WERI-Rb-1 (cell line): ENCODE measurements at regions not wholly inside any gene's neighbourhood (a gene's known extent, or its start where the extent isn't known, plus 50 kb on each side); places are given as distances from the start of the nearest gene placed in this dataset.

Source experiments
- DNase-seq: peaks from one replicate; pipeline ENCODE4 v3.0.0-alpha.2; 2020
- H3K27ac ChIP-seq: fragments of 250-450 bp; sonication (Bioruptor Pico); 2 replicates; pipeline ENCODE4 v1.5.1; 2020; ENCODE audit warnings: mild to moderate bottlenecking, moderate library complexity
- H3K27me3 ChIP-seq: fragments of 250-450 bp; sonication (Bioruptor Pico); 2 replicates; pipeline ENCODE4 v1.5.1; 2021; ENCODE audit warnings: mild to moderate bottlenecking, low read depth, moderate library complexity; ENCODE audit not compliant: insufficient read depth, severe bottlenecking
- H3K36me3 ChIP-seq: fragments of 250-450 bp; sonication (Bioruptor Pico); 2 replicates; pipeline ENCODE4 v1.5.1; 2020; ENCODE audit warnings: mild to moderate bottlenecking, moderate library complexity
- H3K4me3 ChIP-seq: 2 replicates; pipeline ENCODE4 v1.5.1; 2011; ENCODE audit warnings: low read depth, mild to moderate bottlenecking, control low read depth, low read length
- H3K9me3 ChIP-seq: fragments of 250-450 bp; sonication (Bioruptor Pico); 2 replicates; pipeline ENCODE4 v1.5.1; 2021; ENCODE audit warnings: mild to moderate bottlenecking, moderate library complexity; ENCODE audit not compliant: severe bottlenecking
- CTCF ChIP-seq: IDR thresholded peaks from 2 replicates; pipeline ENCODE4 v1.5.1; 2011; ENCODE audit warnings: low read depth, mild to moderate bottlenecking, control low read depth, inconsistent platforms, low read length

- H3K36me3 ChIP-seq: no peaks in the 10 kb centered on the region
- TF ChIP-seq CTCF: no peak
Measured at GRCh38 chr3:86856711-86857110, 134.2 kb downstream of the VGLL3 start.

GRCh38 chr3:86849991-86850390 is 141.0 kb downstream of the VGLL3 start:
- no peak overlapping the region for H3K4me3 ChIP-seq
- H3K36me3 ChIP-seq: no peaks in the 10 kb centered on the region
- no peak for TF ChIP-seq CTCF
- no peak overlapping the region for H3K27ac ChIP-seq
- no peak for DNase-seq
- no peaks in the 10 kb centered on the region for H3K27me3 ChIP-seq
- no peaks in the 10 kb centered on the region for H3K9me3 ChIP-seq

More at GRCh38 chr3:86856711-86857110, 134.2 kb downstream of the VGLL3 start:
- no peak for DNase-seq
- no peaks in the 10 kb centered on the region for H3K27me3 ChIP-seq
- H3K4me3 ChIP-seq: no peak overlapping the region
- H3K9me3 ChIP-seq: no peaks in the 10 kb centered on the region
- H3K27ac ChIP-seq: no peak overlapping the region

- H3K36me3 ChIP-seq: no peaks in the 10 kb centered on the region
- no peak overlapping the region for H3K27ac ChIP-seq
- no peak for DNase-seq
- TF ChIP-seq CTCF: no peak
- no peaks in the 10 kb centered on the region for H3K27me3 ChIP-seq
- no peak overlapping the region for H3K4me3 ChIP-seq
- H3K9me3 ChIP-seq: no peaks in the 10 kb centered on the region
Measured at GRCh38 chr3:86845726-86846125, 145.2 kb downstream of the VGLL3 start.

- H3K27ac ChIP-seq: no peak overlapping the region
- H3K9me3 ChIP-seq: no peaks in the 10 kb centered on the region
- H3K4me3 ChIP-seq: no peak overlapping the region
- DNase-seq: no peak
- H3K36me3 ChIP-seq: no peaks in the 10 kb centered on the region
- H3K27me3 ChIP-seq: no peaks in the 10 kb centered on the region
- no peak for TF ChIP-seq CTCF
Measured at GRCh38 chr3:86838927-86839326, 152.0 kb downstream of the VGLL3 start.

GRCh38 chr3:86837871-86838270 is 153.1 kb downstream of the VGLL3 start:
- no peak overlapping the region for H3K4me3 ChIP-seq
- no peak overlapping the region for H3K27ac ChIP-seq
- DNase-seq: no peak
- H3K9me3 ChIP-seq: no peaks in the 10 kb centered on the region
- TF ChIP-seq CTCF: no peak
- no peaks in the 10 kb centered on the region for H3K27me3 ChIP-seq
- H3K36me3 ChIP-seq: no peaks in the 10 kb centered on the region

- no peak for TF ChIP-seq CTCF
- H3K9me3 ChIP-seq: no peaks in the 10 kb centered on the region
- H3K36me3 ChIP-seq: no peaks in the 10 kb centered on the region
- no peaks in the 10 kb centered on the region for H3K27me3 ChIP-seq
- H3K27ac ChIP-seq: no peak overlapping the region
- DNase-seq: no peak
- no peak overlapping the region for H3K4me3 ChIP-seq
Measured at GRCh38 chr3:86830566-86830965, 160.4 kb downstream of the VGLL3 start.
